IPS-15b (cell line): ENCODE measurements at regions not wholly inside any gene's neighbourhood (a gene's known extent, or its start where the extent isn't known, plus 50 kb on each side); places are given as distances from the start of the nearest gene placed in this dataset.

Experiments
- H3K27me3 ChIP-seq: one replicate; pipeline ENCODE4 v1.6.1; 2013; ENCODE audit warnings: low read length; ENCODE audit not compliant: control insufficient read depth, insufficient read depth
- H3K36me3 ChIP-seq: one replicate; pipeline ENCODE4 v1.6.1; 2013; ENCODE audit warnings: low read length; ENCODE audit not compliant: control insufficient read depth, insufficient read depth
- H3K4me1 ChIP-seq: one replicate; pipeline ENCODE4 v1.6.1; 2013; ENCODE audit warnings: mild to moderate bottlenecking, low read length; ENCODE audit not compliant: control insufficient read depth, insufficient read depth
- H3K4me3 ChIP-seq: one replicate; pipeline ENCODE4 v1.5.1; 2013; ENCODE audit warnings: low read depth, low read length
- H3K9ac ChIP-seq: one replicate; pipeline ENCODE4 v1.6.1; 2013; ENCODE audit warnings: low read depth, mild to moderate bottlenecking, low read length
- H3K9me3 ChIP-seq: one replicate; pipeline ENCODE4 v1.6.1; 2013; ENCODE audit warnings: mild to moderate bottlenecking, low read length; ENCODE audit not compliant: control insufficient read depth, insufficient read depth

DNA sequence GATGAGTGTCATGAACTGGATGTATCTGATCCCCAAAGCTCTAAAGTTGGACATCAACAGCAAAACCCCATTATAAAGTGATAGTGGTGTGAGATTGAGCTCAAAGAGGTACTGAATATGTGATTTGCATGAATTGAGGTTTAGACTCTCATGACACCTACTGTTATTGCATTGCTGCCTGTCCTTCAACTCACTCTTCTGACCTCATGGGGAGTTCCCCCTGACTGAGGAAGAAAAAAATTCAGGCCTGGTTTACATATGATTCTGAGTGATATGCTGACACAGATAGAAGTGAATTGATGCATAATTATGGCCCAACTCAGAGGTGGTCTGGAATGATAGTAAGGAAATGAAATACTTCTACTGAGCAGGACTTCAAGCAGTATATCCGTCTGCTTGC, 76.2 kb upstream of the CHD1 start:
- H3K4me1 ChIP-seq: no peaks in the 10 kb centered on the region
- H3K27me3 ChIP-seq: no peaks in the 10 kb centered on the region
- H3K4me3 ChIP-seq: no peak overlapping the region

DNA sequence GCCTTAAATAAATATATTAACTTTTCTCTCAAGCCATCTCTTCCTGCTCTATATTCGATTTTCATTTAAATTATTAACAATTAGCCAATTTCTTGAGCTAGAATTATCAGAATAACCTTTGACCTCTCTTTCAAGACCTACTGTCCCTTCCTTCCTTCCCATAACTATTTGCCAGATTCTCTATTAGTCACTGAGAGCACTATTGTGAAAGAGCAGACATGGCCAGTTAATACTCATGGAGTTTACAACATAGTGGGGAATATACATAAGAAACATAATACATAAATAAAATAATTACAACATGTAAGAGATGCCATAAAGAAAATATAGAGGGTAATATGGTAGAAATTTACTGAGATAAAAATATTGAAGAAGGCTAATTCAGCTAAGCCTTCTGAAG, 72.1 kb upstream of the CHD1 start:
- Histone ChIP-seq H3K9me3 (no peaks in the 10 kb centered on the region), H3K36me3 (no peaks in the 10 kb centered on the region), H3K4me3 (no peak overlapping the region), H3K4me1 (no peaks in the 10 kb centered on the region), H3K9ac (no peak overlapping the region), H3K27me3 (no peaks in the 10 kb centered on the region)

More for the DNA sequence above, 76.2 kb upstream of the CHD1 start:
- H3K9ac ChIP-seq: no peak overlapping the region
- no peaks in the 10 kb centered on the region for H3K36me3 ChIP-seq
- no peaks in the 10 kb centered on the region for H3K9me3 ChIP-seq

DNA sequence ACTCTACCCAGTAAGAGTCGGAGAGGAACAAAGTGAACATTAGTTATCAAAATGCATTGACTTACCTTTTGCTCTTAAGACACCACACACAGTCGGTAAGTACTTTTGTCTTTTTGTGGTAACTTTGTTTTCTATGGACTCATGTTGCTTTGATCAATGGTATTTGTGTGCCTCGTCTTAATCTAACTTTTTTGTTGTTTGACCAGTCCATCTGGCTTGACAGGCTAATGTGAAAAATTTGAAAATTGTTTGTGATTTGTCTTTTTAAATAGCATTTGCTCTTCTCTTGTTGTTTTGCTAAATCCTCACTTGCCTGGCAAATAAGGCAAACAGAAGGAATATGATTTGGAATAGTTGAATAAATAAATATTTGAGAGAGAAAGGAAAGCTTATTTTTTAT, 71.4 kb upstream of the CHD1 start:
- Histone ChIP-seq H3K9me3 (no peaks in the 10 kb centered on the region), H3K4me1 (no peaks in the 10 kb centered on the region), H3K36me3 (no peaks in the 10 kb centered on the region)

DNA sequence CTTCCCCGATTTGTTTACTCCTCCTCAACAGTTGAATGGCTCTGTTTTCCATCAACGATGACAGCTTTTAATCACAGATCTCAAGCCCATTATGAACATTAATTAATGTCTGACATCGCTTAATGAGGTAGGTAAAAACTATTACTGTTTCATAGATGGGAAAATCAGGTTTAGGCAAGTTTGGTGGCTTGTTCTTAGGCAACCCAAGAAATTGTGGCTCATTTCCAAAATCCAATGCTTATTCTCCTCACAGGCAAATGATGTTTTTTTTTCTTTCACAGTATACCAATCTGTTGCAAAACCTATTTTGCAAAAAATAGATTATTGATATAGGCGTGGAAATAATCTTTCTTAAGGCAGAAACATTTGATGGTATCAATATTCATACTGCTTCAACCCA, 70.8 kb upstream of the CHD1 start:
- Histone ChIP-seq H3K36me3 (no peaks in the 10 kb centered on the region), H3K4me1 (no peaks in the 10 kb centered on the region), H3K27me3 (no peaks in the 10 kb centered on the region), H3K9me3 (no peaks in the 10 kb centered on the region), H3K4me3 (no peak overlapping the region), H3K9ac (no peak overlapping the region)

More for the DNA sequence above, 71.4 kb upstream of the CHD1 start:
- no peaks in the 10 kb centered on the region for H3K27me3 ChIP-seq
- H3K4me3 ChIP-seq: no peak overlapping the region
- no peak overlapping the region for H3K9ac ChIP-seq

DNA sequence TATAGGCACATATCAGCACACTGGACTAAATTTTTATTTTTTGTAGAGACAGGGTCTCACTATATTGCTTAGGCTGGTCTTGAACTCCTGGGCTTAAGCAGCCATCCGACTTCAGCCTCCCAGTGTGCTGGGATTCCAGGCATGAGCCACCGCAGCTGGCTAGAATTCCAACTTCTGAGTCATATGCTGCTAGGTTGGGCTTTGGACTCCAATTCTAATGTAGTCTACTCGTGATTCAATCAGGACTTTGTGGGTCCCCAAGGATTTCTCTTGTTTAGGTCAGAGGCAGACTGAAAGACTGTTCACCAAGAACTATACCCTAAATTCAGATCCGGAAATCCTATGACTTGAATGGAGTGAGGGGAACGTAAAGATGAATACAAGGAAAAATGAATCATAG, 68.2 kb upstream of the CHD1 start:
- H3K4me1 ChIP-seq: no peaks in the 10 kb centered on the region
- H3K4me3 ChIP-seq: no peak overlapping the region

DNA sequence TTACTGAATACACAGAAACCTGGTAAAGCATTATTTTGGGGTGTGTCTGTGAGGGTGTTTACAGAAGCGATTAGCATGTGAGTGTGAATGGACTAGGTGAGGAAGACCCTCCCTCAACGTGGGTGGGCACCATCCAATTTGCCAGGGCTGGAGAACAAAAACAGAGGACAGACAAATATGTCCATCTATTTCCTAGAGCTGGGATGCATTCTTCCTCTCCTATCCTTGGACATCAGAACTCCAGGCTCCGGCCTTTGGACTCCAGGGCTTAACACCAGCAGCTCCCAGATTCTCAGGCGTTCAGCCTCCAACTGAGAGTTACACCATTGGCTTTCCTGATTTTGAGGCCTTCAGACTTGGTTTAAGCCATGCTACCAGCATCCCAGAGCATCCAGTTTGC, 65.8 kb upstream of the CHD1 start:
- H3K9ac ChIP-seq: no peak overlapping the region
- no peaks in the 10 kb centered on the region for H3K4me1 ChIP-seq
- no peak overlapping the region for H3K4me3 ChIP-seq
- no peaks in the 10 kb centered on the region for H3K27me3 ChIP-seq
- no peaks in the 10 kb centered on the region for H3K36me3 ChIP-seq
- H3K9me3 ChIP-seq: no peaks in the 10 kb centered on the region

More for the DNA sequence above, 68.2 kb upstream of the CHD1 start:
- Histone ChIP-seq H3K27me3 (no peaks in the 10 kb centered on the region), H3K9me3 (no peaks in the 10 kb centered on the region), H3K36me3 (no peaks in the 10 kb centered on the region), H3K9ac (no peak overlapping the region)

DNA sequence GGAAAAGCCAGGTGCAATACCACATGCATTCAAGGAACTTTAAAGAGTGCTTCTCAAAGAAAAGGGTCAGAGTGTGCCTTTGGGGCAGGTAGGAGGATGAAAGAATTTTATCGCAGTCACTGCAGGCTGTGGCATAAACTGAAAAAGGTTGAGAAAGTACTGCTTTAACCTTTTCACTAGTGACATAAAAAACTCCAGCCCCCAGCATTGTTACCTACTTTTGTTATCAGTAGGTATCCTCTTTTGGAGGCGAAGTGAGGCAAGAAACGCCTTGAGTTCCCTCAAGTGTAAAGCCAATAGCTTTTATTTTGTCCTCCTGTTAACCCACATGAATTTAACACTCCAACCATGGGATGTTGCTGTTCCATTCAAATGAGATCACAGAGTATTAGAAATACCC, 64.7 kb upstream of the CHD1 start:
- Histone ChIP-seq H3K27me3 (no peaks in the 10 kb centered on the region), H3K36me3 (no peaks in the 10 kb centered on the region), H3K4me1 (no peaks in the 10 kb centered on the region), H3K4me3 (no peak overlapping the region), H3K9ac (no peak overlapping the region), H3K9me3 (no peaks in the 10 kb centered on the region)

DNA sequence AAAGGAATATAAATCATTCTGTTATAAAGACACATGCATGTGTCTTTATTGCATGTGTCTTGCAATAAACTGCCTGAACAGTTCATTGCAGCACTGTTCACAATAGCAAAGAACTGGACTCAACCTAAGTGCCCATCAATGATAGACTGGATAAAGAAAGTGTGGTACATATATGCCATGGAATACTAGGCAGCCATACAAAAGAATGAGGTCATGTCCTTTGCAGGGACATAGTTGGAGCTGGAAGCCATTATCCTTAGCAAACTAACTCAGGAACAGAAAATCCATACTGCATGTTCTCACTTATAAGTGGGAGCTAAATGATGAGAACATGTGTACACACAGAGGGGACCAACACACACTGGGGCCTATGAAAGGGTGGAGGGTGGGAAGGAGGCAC, 63.7 kb upstream of the CHD1 start:
- H3K9me3 ChIP-seq: no peaks in the 10 kb centered on the region
- no peak overlapping the region for H3K9ac ChIP-seq
- no peaks in the 10 kb centered on the region for H3K36me3 ChIP-seq
- H3K4me1 ChIP-seq: no peaks in the 10 kb centered on the region
- H3K4me3 ChIP-seq: no peak overlapping the region
- H3K27me3 ChIP-seq: no peaks in the 10 kb centered on the region

DNA sequence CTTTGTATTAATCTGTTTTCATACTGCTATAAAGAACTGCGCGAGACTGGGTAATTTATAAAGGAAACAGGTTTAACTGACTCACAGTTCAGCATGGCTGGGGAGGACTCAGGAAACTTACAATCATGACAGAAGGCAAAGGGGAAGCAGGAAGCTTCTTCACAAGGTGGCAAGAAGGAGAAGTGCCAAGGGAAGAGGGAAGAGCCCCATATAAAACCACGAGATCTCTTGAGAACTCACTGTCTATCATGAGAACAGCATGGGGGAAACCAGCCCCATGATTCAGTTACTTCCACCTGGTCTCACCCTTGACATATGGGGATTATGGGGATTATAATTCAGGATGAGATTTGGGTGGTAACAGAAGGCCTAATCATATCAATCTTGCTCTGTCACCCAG, 60.9 kb upstream of the CHD1 start:
- Histone ChIP-seq H3K4me1 (no peaks in the 10 kb centered on the region), H3K9me3 (no peaks in the 10 kb centered on the region), H3K27me3 (no peaks in the 10 kb centered on the region), H3K9ac (no peak overlapping the region), H3K4me3 (no peak overlapping the region), H3K36me3 (no peaks in the 10 kb centered on the region)

DNA sequence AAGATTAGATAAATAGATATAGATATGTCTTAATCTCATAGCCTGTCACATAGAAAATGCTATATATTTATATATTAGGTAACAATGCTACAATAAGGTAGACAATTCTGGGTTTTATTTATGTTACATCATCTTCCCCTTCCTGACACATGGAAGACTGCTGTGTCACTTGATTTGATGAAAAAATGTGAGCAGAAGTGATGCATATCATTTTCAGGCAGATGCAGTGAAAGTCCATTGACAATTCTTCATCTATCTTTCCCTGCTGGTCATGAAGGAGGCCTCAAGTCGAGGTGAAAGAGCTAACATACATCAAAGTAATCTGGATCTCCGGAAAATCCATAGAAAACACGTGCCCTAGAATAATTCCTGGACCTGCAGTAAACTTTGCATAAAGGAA, 57.8 kb upstream of the CHD1 start:
- no peaks in the 10 kb centered on the region for H3K27me3 ChIP-seq
- H3K4me3 ChIP-seq: no peak overlapping the region
- no peak overlapping the region for H3K9ac ChIP-seq
- H3K4me1 ChIP-seq: no peaks in the 10 kb centered on the region
- H3K9me3 ChIP-seq: no peaks in the 10 kb centered on the region
- H3K36me3 ChIP-seq: no peaks in the 10 kb centered on the region

DNA sequence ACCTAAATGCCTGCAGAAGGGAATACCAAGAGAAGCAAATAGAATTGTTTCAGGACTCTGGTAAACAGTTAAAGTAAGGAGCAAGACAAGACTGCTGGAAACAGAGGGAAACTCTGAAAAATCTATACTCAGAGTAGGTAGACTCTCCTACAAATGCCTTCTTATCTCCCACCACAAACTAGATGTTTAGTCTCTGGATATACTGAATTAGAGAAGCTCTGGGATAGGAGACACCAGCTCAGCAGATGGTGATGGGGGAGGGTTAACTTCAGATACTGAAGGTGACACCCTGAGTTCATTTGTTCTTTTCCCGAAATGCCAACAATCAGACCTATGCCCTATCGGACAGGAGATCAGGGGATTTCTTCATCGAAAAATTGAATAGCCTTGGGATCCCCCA, 54.1 kb upstream of the CHD1 start:
- no peaks in the 10 kb centered on the region for H3K36me3 ChIP-seq
- H3K9me3 ChIP-seq: no peaks in the 10 kb centered on the region
- no peaks in the 10 kb centered on the region for H3K4me1 ChIP-seq
- H3K27me3 ChIP-seq: no peaks in the 10 kb centered on the region
- no peak overlapping the region for H3K9ac ChIP-seq
- H3K4me3 ChIP-seq: no peak overlapping the region
